GM23338 (cell line): ENCODE measurements at regions not wholly inside any gene's neighbourhood (a gene's known extent, or its start where the extent isn't known, plus 50 kb on each side); places are given as distances from the start of the nearest gene placed in this dataset.

Experiments
- ATAC-seq: fragments of 200-7000 bp; cut with Tn5 transposase; 3 replicates; pipeline ENCODE4 v1.9.1; 2020
- DNase-seq: peaks from one replicate; pipeline ENCODE4 v3.0.0-alpha.2; 2015; ENCODE audit warnings: low spot score
- H2AFZ ChIP-seq: fragments of 200-600 bp; sonication (generic); 2 replicates; pipeline ENCODE4 v1.8.0; 2016; ENCODE audit warnings: antibody characterized with exemption, mild to moderate bottlenecking, moderate library complexity
- H3F3A ChIP-seq: fragments of 200-600 bp; sonication (generic); replicated peaks from 2 replicates; pipeline ENCODE4 v1.8.0; 2017; ENCODE audit warnings: antibody characterized with exemption, mixed run types, low read depth
- H3K27ac ChIP-seq: fragments of 200-600 bp; sonication (generic); 2 replicates; pipeline ENCODE4 v1.6.1; 2016; ENCODE audit warnings: low read depth
- H3K27me3 ChIP-seq: fragments of 200-600 bp; sonication (generic); 2 replicates; pipeline ENCODE4 v1.8.0; 2016; ENCODE audit warnings: mild to moderate bottlenecking, mixed run types, moderate library complexity; ENCODE audit not compliant: insufficient read depth
- H3K36me3 ChIP-seq: fragments of 200-600 bp; sonication (generic); 2 replicates; pipeline ENCODE4 v1.8.0; 2016; ENCODE audit warnings: mild to moderate bottlenecking; ENCODE audit not compliant: insufficient read depth
- H3K4me1 ChIP-seq: fragments of 200-600 bp; sonication (generic); 2 replicates; pipeline ENCODE4 v1.8.0; 2016; ENCODE audit warnings: mild to moderate bottlenecking, moderate library complexity; ENCODE audit not compliant: insufficient read depth
- H3K4me2 ChIP-seq: fragments of 200-600 bp; sonication (generic); 2 replicates; pipeline ENCODE4 v1.7.1; 2017; ENCODE audit warnings: mixed run types
- H3K4me3 ChIP-seq: fragments of 200-600 bp; sonication (generic); 2 replicates; pipeline ENCODE4 v1.6.1; 2016; ENCODE audit warnings: mixed run types
- H3K79me2 ChIP-seq: fragments of 200-600 bp; sonication (generic); replicated peaks from 2 replicates; pipeline ENCODE4 v1.8.0; 2017; ENCODE audit warnings: mild to moderate bottlenecking; ENCODE audit not compliant: insufficient read depth
- H3K9me2 ChIP-seq: fragments of 200-600 bp; sonication (generic); 2 replicates; pipeline ENCODE4 v1.8.0; 2017; ENCODE audit not compliant: insufficient read depth
- H4K20me1 ChIP-seq: fragments of 200-600 bp; sonication (generic); replicated peaks from 2 replicates; pipeline ENCODE4 v1.8.0; 2017; ENCODE audit warnings: mild to moderate bottlenecking; ENCODE audit not compliant: insufficient read depth
- H3K27ac Mint-ChIP-seq: 2 replicates; pipeline ENCODE4 v1.8.0; 2020; ENCODE audit warnings: inconsistent platforms, mild to moderate bottlenecking, moderate library complexity, mixed read lengths
- H3K27me3 Mint-ChIP-seq: 3 replicates; pipeline ENCODE4 v1.8.0; 2022; ENCODE audit warnings: low read depth, mild to moderate bottlenecking, moderate library complexity, mixed read lengths, inconsistent platforms; ENCODE audit not compliant: insufficient read depth, poor library complexity
- H3K36me3 Mint-ChIP-seq: 3 replicates; pipeline ENCODE4 v1.8.0; 2021; ENCODE audit warnings: low read depth, mild to moderate bottlenecking, inconsistent platforms, moderate library complexity, mixed read lengths
- H3K4me1 Mint-ChIP-seq: 3 replicates; pipeline ENCODE4 v1.8.0; 2020; ENCODE audit warnings: mild to moderate bottlenecking, inconsistent platforms, mixed read lengths
- H3K4me3 Mint-ChIP-seq: 3 replicates; pipeline ENCODE4 v1.8.0; 2021; ENCODE audit warnings: moderate library complexity, mild to moderate bottlenecking, inconsistent platforms, mixed read lengths
- H3K9me3 Mint-ChIP-seq: 3 replicates; pipeline ENCODE4 v1.8.0; 2020; ENCODE audit warnings: moderate library complexity, mild to moderate bottlenecking, inconsistent platforms, mixed read lengths
- CREB1 ChIP-seq: fragments of 250-450 bp; sonication (Bioruptor Pico); IDR thresholded peaks from 2 replicates; pipeline ENCODE4 v1.5.0; 2020; ENCODE audit warnings: low read depth, mild to moderate bottlenecking, moderate library complexity
- EZH2 ChIP-seq: fragments of 200-600 bp; sonication (generic); IDR thresholded peaks from one replicate; pipeline ENCODE4 v1.8.0; 2017; ENCODE audit warnings: antibody characterized with exemption, mild to moderate bottlenecking, low read depth; ENCODE audit not compliant: unreplicated experiment
- EZH2phosphoT487 ChIP-seq: fragments of 200-600 bp; sonication (generic); IDR thresholded peaks from one replicate; pipeline ENCODE4 v1.8.1; 2018; ENCODE audit warnings: antibody characterized with exemption; ENCODE audit not compliant: unreplicated experiment
- JUNB ChIP-seq: IDR thresholded peaks from one replicate; pipeline ENCODE4 v1.6.1; 2016; ENCODE audit warnings: antibody characterized with exemption; ENCODE audit not compliant: unreplicated experiment
- NANOG ChIP-seq: IDR thresholded peaks from 2 replicates; pipeline ENCODE4 v1.6.1; 2016; ENCODE audit warnings: antibody characterized with exemption, borderline replicate concordance
- STAT1 ChIP-seq: IDR thresholded peaks from one replicate; pipeline ENCODE4 v1.6.1; 2016; ENCODE audit warnings: antibody characterized with exemption; ENCODE audit not compliant: unreplicated experiment
- ZNF114 ChIP-seq: fragments of 250-450 bp; sonication (Bioruptor Pico); IDR thresholded peaks from 2 replicates; pipeline ENCODE4 v1.5.0; 2020; ENCODE audit warnings: mild to moderate bottlenecking, moderate library complexity
- ZNF331 ChIP-seq: fragments of 250-450 bp; sonication (Bioruptor Pico); IDR thresholded peaks from 2 replicates; pipeline ENCODE4 v1.5.0; 2020; ENCODE audit warnings: low read depth, mild to moderate bottlenecking, moderate library complexity
- TF ChIP-seq, protein P1 (sequence below), 2 experiments: fragments of 200-600 bp in 1 of 2; sonication (generic) in 1 of 2; conservative IDR thresholded peaks; 2 replicates each; pipeline versions ENCODE4 v1.5.1 to v1.6.1; 2016 to 2017; ENCODE audit warnings: antibody characterized with exemption in 2 of 2, low read depth in 2 of 2, mild to moderate bottlenecking in 2 of 2, moderate library complexity in 1 of 2
- TF ChIP-seq, protein P2 (sequence below): IDR thresholded peaks from one replicate; pipeline ENCODE4 v1.6.1; 2018; ENCODE audit warnings: antibody characterized with exemption; ENCODE audit not compliant: unreplicated experiment
- TF ChIP-seq, protein P3 (sequence below): IDR thresholded peaks from 2 replicates; pipeline ENCODE4 v1.6.1; 2016; ENCODE audit warnings: antibody characterized with exemption

DNA sequence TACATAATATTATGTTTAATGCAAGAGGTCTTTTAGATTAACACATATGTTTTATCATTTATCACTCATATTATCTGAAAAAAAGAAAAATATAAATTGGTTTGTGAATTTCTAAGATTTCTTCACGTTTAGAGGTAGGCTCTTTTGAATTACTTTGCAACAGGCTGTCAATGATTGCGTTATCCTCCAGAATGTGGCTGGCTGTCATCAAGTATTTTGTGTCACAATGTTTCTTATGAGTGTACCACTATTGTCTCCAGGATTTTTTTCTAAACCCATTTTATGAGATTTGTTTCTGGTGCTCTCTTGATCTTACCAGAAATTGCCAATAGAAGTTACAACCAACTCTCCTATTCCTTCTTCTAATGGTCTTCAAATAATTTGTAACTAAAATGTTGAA, 307.9 kb downstream of the DMAC1 start (continued):
- TF ChIP-seq, protein P1, sequence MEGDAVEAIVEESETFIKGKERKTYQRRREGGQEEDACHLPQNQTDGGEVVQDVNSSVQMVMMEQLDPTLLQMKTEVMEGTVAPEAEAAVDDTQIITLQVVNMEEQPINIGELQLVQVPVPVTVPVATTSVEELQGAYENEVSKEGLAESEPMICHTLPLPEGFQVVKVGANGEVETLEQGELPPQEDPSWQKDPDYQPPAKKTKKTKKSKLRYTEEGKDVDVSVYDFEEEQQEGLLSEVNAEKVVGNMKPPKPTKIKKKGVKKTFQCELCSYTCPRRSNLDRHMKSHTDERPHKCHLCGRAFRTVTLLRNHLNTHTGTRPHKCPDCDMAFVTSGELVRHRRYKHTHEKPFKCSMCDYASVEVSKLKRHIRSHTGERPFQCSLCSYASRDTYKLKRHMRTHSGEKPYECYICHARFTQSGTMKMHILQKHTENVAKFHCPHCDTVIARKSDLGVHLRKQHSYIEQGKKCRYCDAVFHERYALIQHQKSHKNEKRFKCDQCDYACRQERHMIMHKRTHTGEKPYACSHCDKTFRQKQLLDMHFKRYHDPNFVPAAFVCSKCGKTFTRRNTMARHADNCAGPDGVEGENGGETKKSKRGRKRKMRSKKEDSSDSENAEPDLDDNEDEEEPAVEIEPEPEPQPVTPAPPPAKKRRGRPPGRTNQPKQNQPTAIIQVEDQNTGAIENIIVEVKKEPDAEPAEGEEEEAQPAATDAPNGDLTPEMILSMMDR (conservative IDR thresholded peaks at IDR 0.05; ENCODE audit: low read depth in 2 of 2) = no peak
- TF ChIP-seq STAT1 (no peak), CREB1 (CRISPR knock-in tag) (no peak), EZH2 (no peak), ZNF331 (CRISPR knock-in tag) (no peak), NANOG (no peak), JUNB (no peak), ZNF114 (no peak), EZH2phosphoT487 (no peak)
- TF ChIP-seq, protein P2, sequence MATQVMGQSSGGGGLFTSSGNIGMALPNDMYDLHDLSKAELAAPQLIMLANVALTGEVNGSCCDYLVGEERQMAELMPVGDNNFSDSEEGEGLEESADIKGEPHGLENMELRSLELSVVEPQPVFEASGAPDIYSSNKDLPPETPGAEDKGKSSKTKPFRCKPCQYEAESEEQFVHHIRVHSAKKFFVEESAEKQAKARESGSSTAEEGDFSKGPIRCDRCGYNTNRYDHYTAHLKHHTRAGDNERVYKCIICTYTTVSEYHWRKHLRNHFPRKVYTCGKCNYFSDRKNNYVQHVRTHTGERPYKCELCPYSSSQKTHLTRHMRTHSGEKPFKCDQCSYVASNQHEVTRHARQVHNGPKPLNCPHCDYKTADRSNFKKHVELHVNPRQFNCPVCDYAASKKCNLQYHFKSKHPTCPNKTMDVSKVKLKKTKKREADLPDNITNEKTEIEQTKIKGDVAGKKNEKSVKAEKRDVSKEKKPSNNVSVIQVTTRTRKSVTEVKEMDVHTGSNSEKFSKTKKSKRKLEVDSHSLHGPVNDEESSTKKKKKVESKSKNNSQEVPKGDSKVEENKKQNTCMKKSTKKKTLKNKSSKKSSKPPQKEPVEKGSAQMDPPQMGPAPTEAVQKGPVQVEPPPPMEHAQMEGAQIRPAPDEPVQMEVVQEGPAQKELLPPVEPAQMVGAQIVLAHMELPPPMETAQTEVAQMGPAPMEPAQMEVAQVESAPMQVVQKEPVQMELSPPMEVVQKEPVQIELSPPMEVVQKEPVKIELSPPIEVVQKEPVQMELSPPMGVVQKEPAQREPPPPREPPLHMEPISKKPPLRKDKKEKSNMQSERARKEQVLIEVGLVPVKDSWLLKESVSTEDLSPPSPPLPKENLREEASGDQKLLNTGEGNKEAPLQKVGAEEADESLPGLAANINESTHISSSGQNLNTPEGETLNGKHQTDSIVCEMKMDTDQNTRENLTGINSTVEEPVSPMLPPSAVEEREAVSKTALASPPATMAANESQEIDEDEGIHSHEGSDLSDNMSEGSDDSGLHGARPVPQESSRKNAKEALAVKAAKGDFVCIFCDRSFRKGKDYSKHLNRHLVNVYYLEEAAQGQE = no peak
- TF ChIP-seq, protein P3, sequence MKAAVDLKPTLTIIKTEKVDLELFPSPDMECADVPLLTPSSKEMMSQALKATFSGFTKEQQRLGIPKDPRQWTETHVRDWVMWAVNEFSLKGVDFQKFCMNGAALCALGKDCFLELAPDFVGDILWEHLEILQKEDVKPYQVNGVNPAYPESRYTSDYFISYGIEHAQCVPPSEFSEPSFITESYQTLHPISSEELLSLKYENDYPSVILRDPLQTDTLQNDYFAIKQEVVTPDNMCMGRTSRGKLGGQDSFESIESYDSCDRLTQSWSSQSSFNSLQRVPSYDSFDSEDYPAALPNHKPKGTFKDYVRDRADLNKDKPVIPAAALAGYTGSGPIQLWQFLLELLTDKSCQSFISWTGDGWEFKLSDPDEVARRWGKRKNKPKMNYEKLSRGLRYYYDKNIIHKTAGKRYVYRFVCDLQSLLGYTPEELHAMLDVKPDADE = no peak

DNA sequence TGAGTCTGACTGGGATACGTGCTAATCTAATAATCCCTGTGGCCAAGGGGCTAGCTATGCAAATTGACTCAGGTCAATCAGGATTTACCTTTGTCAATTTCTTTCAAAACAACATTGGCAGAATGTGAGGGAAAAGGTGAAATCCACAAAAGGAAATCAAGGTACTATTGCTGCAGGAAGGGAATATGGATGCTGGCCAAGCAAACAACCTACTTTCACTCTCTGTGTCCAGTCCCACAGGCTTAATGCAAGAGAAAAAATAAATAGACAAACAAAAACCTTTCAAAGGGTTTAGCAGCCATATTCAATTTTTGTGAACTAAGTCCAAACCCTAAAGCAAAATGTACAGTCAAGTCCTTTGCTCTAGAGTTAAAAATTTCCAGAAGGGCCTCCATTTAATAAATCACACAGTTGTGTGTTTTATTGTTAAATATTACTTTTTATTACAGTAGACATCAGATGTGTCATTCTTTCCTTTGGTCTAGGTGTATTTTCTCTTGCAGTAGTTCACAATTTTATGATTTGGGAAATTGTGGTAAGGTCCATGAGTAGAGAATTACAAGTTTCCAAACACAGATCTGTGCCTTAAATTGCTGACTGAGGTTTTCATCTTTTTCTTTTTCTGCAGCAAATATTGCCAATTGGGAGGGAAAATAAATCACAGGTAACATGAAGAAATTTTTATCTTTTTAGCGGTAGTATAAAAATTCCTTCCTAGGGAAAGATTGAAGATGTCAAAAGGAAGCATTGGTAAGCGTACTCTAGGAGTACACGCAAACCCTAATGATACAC, 309.1 kb downstream of the DMAC1 start:
- Mint-ChIP-seq H3K4me1 (no peaks in the 10 kb centered on the region; the same call in 2 of the 3 replicates), H3K9me3 (no peaks in the 10 kb centered on the region), H3K27me3 (no peaks in the 10 kb centered on the region), H3K27ac (no peak overlapping the region), H3K36me3 (no peaks in the 10 kb centered on the region), H3K4me3 (no peak overlapping the region)
- Histone ChIP-seq H3K79me2 (no peaks in the 10 kb centered on the region), H3K4me1 (no peaks in the 10 kb centered on the region), H3F3A (no peaks in the 10 kb centered on the region), H3K9me2 (no peaks in the 10 kb centered on the region), H3K4me2 (no peak overlapping the region), H3K27me3 (no peaks in the 10 kb centered on the region), H3K27ac (no peak overlapping the region), H3K36me3 (no peaks in the 10 kb centered on the region), H4K20me1 (no peaks in the 10 kb centered on the region), H3K4me3 (no peak overlapping the region), H2AFZ (peak overlapping the region; percentile 10; the same call in 1 of the 2 replicates)
- no peak for TF ChIP-seq ZNF331 (CRISPR knock-in tag)
- TF ChIP-seq, protein P2 = no peak
- ATAC-seq = no peak
- no peak for DNase-seq
